Stimulated activated naive CD8-positive, alpha-beta T cell treated with anti-CD3 and anti-CD28 coated beads, Interleukin-15, amount 100 ng/mL, for 72 hours (primary cell): ENCODE measurements at regions not wholly inside any gene's neighbourhood (a gene's known extent, or its start where the extent isn't known, plus 50 kb on each side); places are given as distances from the start of the nearest gene placed in this dataset.
"Not testable (repeated sequence)": the region's sequence is repeated elsewhere in the genome, so short reads cannot be mapped to it uniquely, and the experiment has no call there.

Experiments used
- ATAC-seq: fragments of 150-1000 bp; cut with Tn5 transposase; 2 replicates; pipeline ENCODE4 v1.10.0; 2021; ENCODE audit warnings: mild to moderate bottlenecking, moderate library complexity
- DNase-seq, 2 donors: peaks; one replicate each; pipeline ENCODE4 v3.0.0; 2021 to 2022
- H3K27ac Mint-ChIP-seq, 2 donors: one replicate each; pipeline ENCODE4 v1.8.0; 2022; ENCODE audit warnings: mild to moderate bottlenecking in 2 of 2, mixed read lengths in 2 of 2, moderate library complexity in 2 of 2
- H3K27me3 Mint-ChIP-seq: one replicate; pipeline ENCODE4 v1.8.0; 2022; ENCODE audit warnings: mixed read lengths
- H3K4me1 Mint-ChIP-seq: one replicate; pipeline ENCODE4 v1.8.0; 2022; ENCODE audit warnings: mild to moderate bottlenecking, mixed read lengths
- H3K4me3 Mint-ChIP-seq, 2 donors: one replicate each; pipeline ENCODE4 v1.8.0; 2022; ENCODE audit warnings: mild to moderate bottlenecking in 2 of 2, mixed read lengths in 2 of 2, moderate library complexity in 1 of 2
- H3K9me3 Mint-ChIP-seq, 2 donors: one replicate each; pipeline ENCODE4 v1.8.0; 2022; ENCODE audit warnings: mixed read lengths in 2 of 2

GRCh38 chr7:13099154-13099795 lies 411.8 kb downstream of the ARL4A start:
- H3K9me3 Mint-ChIP-seq, result no peaks in the 10 kb centered on the region
- H3K27ac Mint-ChIP-seq, result no peak overlapping the region
- H3K4me1 Mint-ChIP-seq, result no peaks in the 10 kb centered on the region
- H3K27me3 Mint-ChIP-seq, result peaks cover 8% of the 10 kb centered on the region
- ATAC-seq (peak; percentile 58), DNase-seq (no peak)
- no peak overlapping the region for H3K4me3 Mint-ChIP-seq

GRCh38 chr7:13104128-13104527 lies 416.7 kb downstream of the ARL4A start:
- Mint-ChIP-seq H3K4me3 (no peak overlapping the region), H3K27ac (no peak overlapping the region), H3K9me3 (no peaks in the 10 kb centered on the region), H3K27me3 (no peaks in the 10 kb centered on the region), H3K4me1 (no peaks in the 10 kb centered on the region)
- ATAC-seq (no peak), DNase-seq (no peak)

- H3K27ac Mint-ChIP-seq, result no peak overlapping the region
- H3K4me1 Mint-ChIP-seq, result no peaks in the 10 kb centered on the region
- H3K27me3 Mint-ChIP-seq, result no peaks in the 10 kb centered on the region
- ATAC-seq (no peak), DNase-seq (no peak)
- H3K9me3 Mint-ChIP-seq, result no peaks in the 10 kb centered on the region
- no peak overlapping the region for H3K4me3 Mint-ChIP-seq
These were observed 417.8 kb downstream of the ARL4A start for GRCh38 chr7:13105209-13105608.

- H3K9me3 Mint-ChIP-seq, result no peaks in the 10 kb centered on the region
- H3K4me3 Mint-ChIP-seq, result no peak overlapping the region
- no peaks in the 10 kb centered on the region for H3K27me3 Mint-ChIP-seq
- DNase-seq, result no peak
- no peak for ATAC-seq
- H3K27ac Mint-ChIP-seq, result no peak overlapping the region
- no peaks in the 10 kb centered on the region for H3K4me1 Mint-ChIP-seq
These were observed 419.1 kb downstream of the ARL4A start for GRCh38 chr7:13106513-13106912.

- no peak for ATAC-seq
- no peak overlapping the region for H3K27ac Mint-ChIP-seq
- no peak for DNase-seq
- no peak overlapping the region for H3K4me3 Mint-ChIP-seq
- no peaks in the 10 kb centered on the region for H3K9me3 Mint-ChIP-seq
- H3K4me1 Mint-ChIP-seq, result no peaks in the 10 kb centered on the region
- H3K27me3 Mint-ChIP-seq, result no peaks in the 10 kb centered on the region
These were observed 419.9 kb downstream of the ARL4A start for GRCh38 chr7:13107291-13107690.

GRCh38 chr7:13108061-13108460 lies 420.6 kb downstream of the ARL4A start:
- H3K27ac Mint-ChIP-seq, result no peak overlapping the region
- no peak overlapping the region for H3K4me3 Mint-ChIP-seq
- H3K27me3 Mint-ChIP-seq, result no peaks in the 10 kb centered on the region
- DNase-seq, result no peak
- no peaks in the 10 kb centered on the region for H3K9me3 Mint-ChIP-seq
- H3K4me1 Mint-ChIP-seq, result no peaks in the 10 kb centered on the region
- no peak for ATAC-seq

- peak; percentile 40 for ATAC-seq
- H3K27me3 Mint-ChIP-seq, result no peaks in the 10 kb centered on the region
- no peak overlapping the region for H3K27ac Mint-ChIP-seq
- no peak for DNase-seq
- no peaks in the 10 kb centered on the region for H3K4me1 Mint-ChIP-seq
- no peaks in the 10 kb centered on the region for H3K9me3 Mint-ChIP-seq
- no peak overlapping the region for H3K4me3 Mint-ChIP-seq
These were observed 421.8 kb downstream of the ARL4A start for GRCh38 chr7:13109201-13109600.

GRCh38 chr7:13110107-13110506 lies 422.7 kb downstream of the ARL4A start:
- H3K9me3 Mint-ChIP-seq, result no peaks in the 10 kb centered on the region
- DNase-seq (no peak), ATAC-seq (no peak)
- H3K27ac Mint-ChIP-seq, result no peak overlapping the region
- H3K27me3 Mint-ChIP-seq, result no peaks in the 10 kb centered on the region
- H3K4me1 Mint-ChIP-seq, result no peaks in the 10 kb centered on the region
- H3K4me3 Mint-ChIP-seq, result no peak overlapping the region

GRCh38 chr7:13111230-13111629 lies 423.8 kb downstream of the ARL4A start:
- Mint-ChIP-seq H3K27me3 (no peaks in the 10 kb centered on the region), H3K4me1 (no peaks in the 10 kb centered on the region), H3K9me3 (no peaks in the 10 kb centered on the region), H3K27ac (no peak overlapping the region), H3K4me3 (no peak overlapping the region)
- ATAC-seq (no peak), DNase-seq (no peak)

GRCh38 chr7:13114240-13114639 lies 426.8 kb downstream of the ARL4A start:
- not testable (repeated sequence) for H3K27ac Mint-ChIP-seq, H3K9me3 Mint-ChIP-seq, H3K27me3 Mint-ChIP-seq, ATAC-seq, H3K4me1 Mint-ChIP-seq, DNase-seq, H3K4me3 Mint-ChIP-seq

- Mint-ChIP-seq H3K4me1 (no peaks in the 10 kb centered on the region), H3K9me3 (no peaks in the 10 kb centered on the region), H3K27ac (no peak overlapping the region), H3K27me3 (no peaks in the 10 kb centered on the region), H3K4me3 (no peak overlapping the region)
- DNase-seq (no peak), ATAC-seq (no peak)
These were observed 427.8 kb downstream of the ARL4A start for GRCh38 chr7:13115157-13115772.

GRCh38 chr7:13115855-13116254 lies 428.4 kb downstream of the ARL4A start:
- Mint-ChIP-seq H3K27me3 (no peaks in the 10 kb centered on the region), H3K4me3 (no peak overlapping the region), H3K27ac (no peak overlapping the region), H3K9me3 (no peaks in the 10 kb centered on the region), H3K4me1 (no peaks in the 10 kb centered on the region)
- ATAC-seq (no peak), DNase-seq (no peak)

- no peak overlapping the region for H3K4me3 Mint-ChIP-seq
- H3K4me1 Mint-ChIP-seq, result no peaks in the 10 kb centered on the region
- H3K27ac Mint-ChIP-seq, result no peak overlapping the region
- DNase-seq (no peak), ATAC-seq (no peak)
- H3K27me3 Mint-ChIP-seq, result no peaks in the 10 kb centered on the region
- peaks cover 0 to 1% of the 10 kb centered on the region in 2 donors for H3K9me3 Mint-ChIP-seq
These were observed 429.7 kb downstream of the ARL4A start for GRCh38 chr7:13117103-13117502.

- H3K4me1 Mint-ChIP-seq, result no peaks in the 10 kb centered on the region
- peaks cover 0 to 6% of the 10 kb centered on the region in 2 donors for H3K9me3 Mint-ChIP-seq
- no peak for ATAC-seq
- H3K4me3 Mint-ChIP-seq, result no peak overlapping the region
- no peak for DNase-seq
- no peak overlapping the region for H3K27ac Mint-ChIP-seq
- H3K27me3 Mint-ChIP-seq, result no peaks in the 10 kb centered on the region
These were observed 430.2 kb downstream of the ARL4A start for GRCh38 chr7:13117592-13117991.

GRCh38 chr7:13124629-13125028 lies 437.2 kb downstream of the ARL4A start:
- H3K4me1 Mint-ChIP-seq, result not testable (repeated sequence)

GRCh38 chr7:13126347-13126746 lies 438.9 kb downstream of the ARL4A start:
- Mint-ChIP-seq H3K27ac (no peak overlapping the region), H3K9me3 (peaks cover 7 to 35% of the 10 kb centered on the region in 2 donors), H3K4me1 (no peaks in the 10 kb centered on the region), H3K4me3 (no peak overlapping the region), H3K27me3 (peaks cover 16% of the 10 kb centered on the region)
- ATAC-seq (no peak), DNase-seq (no peak)

More at GRCh38 chr7:13124629-13125028, 437.2 kb downstream of the ARL4A start:
- not testable (repeated sequence) for ATAC-seq, H3K4me3 Mint-ChIP-seq, H3K27ac Mint-ChIP-seq, DNase-seq, H3K27me3 Mint-ChIP-seq
- H3K9me3 Mint-ChIP-seq, result peaks cover 7 to 35% of the 10 kb centered on the region in 2 donors

GRCh38 chr7:13130321-13130720 lies 442.9 kb downstream of the ARL4A start:
- no peak for DNase-seq
- Mint-ChIP-seq H3K4me1 (no peaks in the 10 kb centered on the region), H3K9me3 (peaks cover 5% of the 10 kb centered on the region in 2 donors), H3K27ac (no peak overlapping the region), H3K27me3 (peaks cover 25% of the 10 kb centered on the region), H3K4me3 (no peak overlapping the region)
- no peak for ATAC-seq
